NCI-H2029 (cell line): ENCODE measurements at regions not wholly inside any gene's neighbourhood (a gene's known extent, or its start where the extent isn't known, plus 50 kb on each side); places are given as distances from the start of the nearest gene placed in this dataset.
"Not testable (repeated sequence)": the region's sequence is repeated elsewhere in the genome, so short reads cannot be mapped to it uniquely, and the experiment has no call there.

Source experiments
- DNase-seq: peaks from one replicate; lab custom pipeline; 2025; lab: John Stamatoyannopoulos, UW

- DNase-seq = no peak
Observed at GRCh38 chr7:25596443-25596842, 368.2 kb upstream of the NPVF start.

GRCh38 chr7:25597946-25598345 lies 369.7 kb upstream of the NPVF start:
- DNase-seq = no peak

GRCh38 chr7:25598765-25599164 lies 370.5 kb upstream of the NPVF start:
- no peak for DNase-seq

- DNase-seq = no peak
Observed at GRCh38 chr7:25600262-25600920, 372.1 kb upstream of the NPVF start.

- not testable (repeated sequence) for DNase-seq
Observed at GRCh38 chr7:25602730-25603426, 374.6 kb upstream of the NPVF start.

- not testable (repeated sequence) for DNase-seq
Observed at GRCh38 chr7:25603427-25603740, 375.1 kb upstream of the NPVF start.

- DNase-seq = no peak
Observed at GRCh38 chr7:25611196-25611595, 382.9 kb upstream of the NPVF start.

GRCh38 chr7:25613912-25614311 lies 385.6 kb upstream of the NPVF start:
- no peak for DNase-seq

- no peak for DNase-seq
Observed at GRCh38 chr7:25614415-25614814, 386.1 kb upstream of the NPVF start.

GRCh38 chr7:25615003-25615402 lies 386.7 kb upstream of the NPVF start:
- no peak for DNase-seq

GRCh38 chr7:25615593-25615992 lies 387.3 kb upstream of the NPVF start:
- no peak for DNase-seq

- DNase-seq = no peak
Observed at GRCh38 chr7:25617214-25617613, 388.9 kb upstream of the NPVF start.

GRCh38 chr7:25617673-25618072 lies 389.4 kb upstream of the NPVF start:
- DNase-seq = no peak

GRCh38 chr7:25619381-25619780 lies 391.1 kb upstream of the NPVF start:
- DNase-seq = no peak

GRCh38 chr7:25619963-25620799 lies 391.9 kb upstream of the NPVF start:
- DNase-seq = no peak

- no peak for DNase-seq
Observed at GRCh38 chr7:25621993-25622392, 393.7 kb upstream of the NPVF start.

GRCh38 chr7:25622695-25623094 lies 394.4 kb upstream of the NPVF start:
- DNase-seq = no peak

GRCh38 chr7:25624051-25624450 lies 395.8 kb upstream of the NPVF start:
- no peak for DNase-seq

GRCh38 chr7:25624833-25625232 lies 396.5 kb upstream of the NPVF start:
- no peak for DNase-seq

- no peak for DNase-seq
Observed at GRCh38 chr7:25625306-25625992, 397.2 kb upstream of the NPVF start.

GRCh38 chr7:25626451-25627131 lies 398.3 kb upstream of the NPVF start:
- no peak for DNase-seq

- no peak for DNase-seq
Observed at GRCh38 chr7:25628446-25628845, 400.2 kb upstream of the NPVF start.
